ENCODE measurements at regions not wholly inside any gene's neighbourhood (a gene's known extent, or its start where the extent isn't known, plus 50 kb on each side); places are given as distances from the start of the nearest gene placed in this dataset.

DNA sequence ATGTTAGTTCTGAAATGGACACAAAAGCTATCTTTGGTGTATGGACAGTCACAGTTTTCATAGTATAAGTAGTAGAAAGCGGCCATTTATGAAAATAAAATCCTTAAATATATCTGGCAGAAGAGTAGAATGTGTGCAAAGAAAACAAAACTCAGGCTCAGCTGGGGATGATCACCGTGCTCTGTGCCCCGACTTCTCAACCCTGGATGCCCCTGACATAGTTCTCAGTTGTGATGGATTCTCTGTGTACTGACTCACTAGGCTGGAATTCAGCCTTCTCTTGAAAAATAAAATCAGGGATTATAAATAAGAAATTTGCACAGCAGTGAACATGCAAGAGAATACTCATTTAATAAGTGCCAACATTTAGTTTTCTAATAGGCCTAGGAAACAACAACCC, 925.1 kb upstream of the NR2F2 start:
- TF ChIP-seq ARNTL (CRISPR knock-in tag; IDR thresholded peaks at IDR 0.05; ENCODE audit: borderline replicate concordance, low read depth) (no peak), PPARA (CRISPR knock-in tag; IDR thresholded peaks at IDR 0.05; ENCODE audit: borderline replicate concordance) (no peak)
- TF ChIP-seq, protein P1, sequence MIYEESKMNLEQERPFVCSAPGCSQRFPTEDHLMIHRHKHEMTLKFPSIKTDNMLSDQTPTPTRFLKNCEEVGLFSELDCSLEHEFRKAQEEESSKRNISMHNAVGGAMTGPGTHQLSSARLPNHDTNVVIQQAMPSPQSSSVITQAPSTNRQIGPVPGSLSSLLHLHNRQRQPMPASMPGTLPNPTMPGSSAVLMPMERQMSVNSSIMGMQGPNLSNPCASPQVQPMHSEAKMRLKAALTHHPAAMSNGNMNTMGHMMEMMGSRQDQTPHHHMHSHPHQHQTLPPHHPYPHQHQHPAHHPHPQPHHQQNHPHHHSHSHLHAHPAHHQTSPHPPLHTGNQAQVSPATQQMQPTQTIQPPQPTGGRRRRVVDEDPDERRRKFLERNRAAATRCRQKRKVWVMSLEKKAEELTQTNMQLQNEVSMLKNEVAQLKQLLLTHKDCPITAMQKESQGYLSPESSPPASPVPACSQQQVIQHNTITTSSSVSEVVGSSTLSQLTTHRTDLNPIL (CRISPR knock-in tag; IDR thresholded peaks at IDR 0.05; ENCODE audit: low read depth), result no peak

All from SK-N-SH treated with all-trans-retinoic acid at 6 μM for 48 hours (cell line).